NCI-H524 (cell line): ENCODE measurements at regions not wholly inside any gene's neighbourhood (a gene's known extent, or its start where the extent isn't known, plus 50 kb on each side); places are given as distances from the start of the nearest gene placed in this dataset.
"Not testable (repeated sequence)": the region's sequence is repeated elsewhere in the genome, so short reads cannot be mapped to it uniquely, and the experiment has no call there.

ENCODE experiments used
- DNase-seq, 2 experiments: peaks; one replicate each; lab custom pipeline; 2025; lab: John Stamatoyannopoulos, UW

DNA sequence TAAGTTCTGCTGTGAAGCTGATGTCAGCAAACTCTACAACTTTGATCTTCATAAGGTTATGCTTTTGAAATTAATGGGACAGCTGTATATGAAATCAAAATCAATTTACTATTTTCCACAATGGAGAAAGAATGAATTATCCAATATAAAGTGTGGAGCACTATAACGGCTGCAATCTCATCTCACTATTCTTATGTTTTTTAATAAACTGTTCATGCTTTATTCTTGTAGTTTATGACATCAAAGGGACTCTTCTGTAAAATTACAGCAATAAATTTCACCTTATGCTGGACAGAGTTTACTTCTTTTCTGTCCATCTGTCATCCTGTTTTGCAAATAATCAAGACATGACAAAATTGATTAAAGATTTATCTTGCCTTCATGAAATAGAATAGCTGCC, 192.5 kb downstream of the TECRL start:
- no peak for DNase-seq

GRCh38 chr4:64205376-64205775, 203.9 kb downstream of the TECRL start:
- DNase-seq: no peak

GRCh38 chr4:64200001-64200555, 209.2 kb downstream of the TECRL start:
- no peak for DNase-seq

DNA sequence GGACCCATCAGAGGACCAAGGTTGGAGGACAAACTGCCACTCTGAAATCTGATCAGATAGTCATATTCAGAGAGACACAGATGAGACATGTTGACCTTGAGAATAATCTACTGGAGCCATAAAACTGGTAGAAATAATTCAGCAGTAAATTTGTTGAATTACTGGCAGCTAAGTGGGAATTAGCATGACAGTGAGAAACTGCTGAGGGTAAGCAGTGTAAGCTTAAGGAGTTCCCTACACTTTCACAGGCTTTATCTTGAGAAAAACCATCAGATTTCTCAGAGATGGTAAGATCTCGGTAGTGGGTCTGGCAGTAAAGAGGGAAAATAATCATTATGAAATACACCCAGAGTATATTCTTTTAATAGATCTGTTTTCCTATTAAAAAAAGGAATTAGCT, 213.7 kb downstream of the TECRL start:
- DNase-seq: no peak

DNA sequence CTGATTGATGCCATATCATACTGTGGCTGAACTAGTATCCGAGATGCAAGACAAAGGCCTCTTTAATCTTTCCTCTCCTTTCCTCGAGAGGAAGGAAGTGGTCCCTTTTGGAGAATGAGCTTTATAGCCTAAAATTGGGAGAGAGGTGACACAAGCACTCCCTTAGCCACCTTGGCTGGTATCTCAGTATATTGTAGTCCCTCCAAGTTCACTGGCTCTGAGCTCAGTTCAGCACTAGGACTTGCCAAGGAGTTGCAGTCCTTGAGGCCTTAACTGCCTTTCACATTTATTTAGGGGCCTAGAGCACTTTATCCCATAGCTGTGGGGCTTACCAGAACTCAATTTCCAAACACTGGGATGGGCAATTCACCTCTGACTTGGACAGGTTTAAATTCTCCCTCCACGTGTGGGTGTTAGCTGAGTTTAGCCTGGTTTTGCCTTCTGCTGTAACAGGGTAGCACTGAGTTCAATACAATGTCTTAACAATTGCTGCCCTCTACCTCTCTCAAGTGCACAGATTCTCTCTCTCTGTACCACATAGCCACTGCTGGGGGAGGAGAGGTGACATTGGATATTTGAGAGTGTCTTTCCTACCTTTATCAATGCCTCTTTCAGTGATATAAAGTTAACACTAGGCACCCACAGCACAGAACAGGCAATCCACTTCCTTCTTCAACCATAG, 216.4 kb downstream of the TECRL start:
- DNase-seq: no peak

DNA sequence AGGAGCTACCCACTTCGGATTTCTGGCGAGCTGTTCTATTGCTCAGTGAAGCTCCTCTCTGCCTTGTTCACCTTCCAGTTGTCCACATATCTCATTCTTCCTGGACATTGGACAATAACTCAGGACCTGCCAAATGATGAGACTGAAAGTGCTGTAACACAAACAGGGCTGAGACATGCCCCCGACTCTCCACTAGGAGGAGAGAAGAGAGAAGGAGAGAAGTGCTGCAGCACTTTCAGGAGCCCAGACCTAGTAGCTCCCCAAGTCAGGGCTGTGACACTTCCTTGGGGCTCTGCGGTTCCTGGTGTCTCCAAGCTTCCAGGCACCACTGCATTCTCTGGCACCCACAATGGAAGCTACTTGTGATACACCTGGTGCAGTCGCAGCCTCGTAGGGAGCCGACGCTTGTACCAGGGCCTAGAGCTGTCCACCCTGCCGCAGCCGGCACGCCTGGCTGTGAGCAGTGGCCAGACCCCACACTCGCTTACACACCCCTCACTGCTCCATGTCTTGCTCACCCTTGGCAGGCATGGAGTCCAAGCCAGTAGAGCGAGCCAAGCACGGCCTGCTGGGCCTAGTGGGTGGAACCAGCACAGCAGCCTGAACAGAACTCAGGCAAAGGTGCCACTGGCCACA, 234.9 kb downstream of the TECRL start:
- no peak for DNase-seq

DNA sequence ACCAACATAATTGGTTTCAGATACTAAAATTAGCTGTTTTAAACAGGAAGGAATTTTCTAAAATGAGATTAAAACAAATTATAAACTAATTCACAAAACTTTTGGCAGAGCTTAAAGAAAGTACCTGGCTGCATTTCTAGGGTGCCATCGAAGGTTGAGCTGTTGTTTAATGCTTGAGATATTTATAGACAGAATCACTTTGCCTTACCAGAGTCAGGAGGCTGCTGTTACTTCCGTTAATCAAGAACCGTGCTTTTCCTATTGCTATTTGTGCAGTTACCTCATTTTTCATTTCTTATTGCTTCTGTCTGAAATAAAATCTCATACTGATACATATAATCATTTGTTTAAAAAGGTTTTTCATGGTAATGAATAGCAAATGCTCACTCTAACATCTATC, 242.9 kb downstream of the TECRL start:
- DNase-seq: no peak

DNA sequence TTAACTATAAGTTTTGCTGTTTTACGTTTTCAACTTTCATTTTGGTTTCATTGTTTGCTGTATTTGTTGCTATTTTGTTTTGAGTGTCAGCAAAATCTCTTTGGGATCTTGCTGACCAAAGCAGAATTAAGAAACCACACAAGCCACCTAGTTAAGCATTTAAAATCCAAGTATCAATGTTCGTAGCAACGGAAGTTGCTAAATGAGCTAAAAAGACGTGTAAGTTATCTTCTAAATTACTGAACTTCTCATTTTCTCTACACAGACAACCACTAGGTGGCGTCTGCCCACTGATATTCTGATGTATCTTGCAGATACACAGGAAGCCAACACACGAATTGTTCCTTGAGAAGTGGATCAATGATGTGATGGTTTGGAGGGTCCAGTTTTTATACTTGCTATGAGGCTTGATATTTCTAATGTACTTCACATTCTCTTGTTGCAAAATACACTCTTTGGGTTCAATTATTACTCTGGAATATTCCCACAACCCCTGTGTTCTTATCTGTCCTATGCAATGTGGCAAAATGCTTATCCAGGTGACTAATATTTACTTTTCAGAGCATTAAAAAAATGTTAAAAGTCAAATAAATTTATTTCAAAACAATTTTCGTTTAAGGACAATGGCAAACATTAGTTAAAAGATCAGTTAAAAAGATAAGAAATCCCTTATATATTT, 250.5 kb downstream of the TECRL start:
- peak; percentile 32 to 63 for DNase-seq

DNA sequence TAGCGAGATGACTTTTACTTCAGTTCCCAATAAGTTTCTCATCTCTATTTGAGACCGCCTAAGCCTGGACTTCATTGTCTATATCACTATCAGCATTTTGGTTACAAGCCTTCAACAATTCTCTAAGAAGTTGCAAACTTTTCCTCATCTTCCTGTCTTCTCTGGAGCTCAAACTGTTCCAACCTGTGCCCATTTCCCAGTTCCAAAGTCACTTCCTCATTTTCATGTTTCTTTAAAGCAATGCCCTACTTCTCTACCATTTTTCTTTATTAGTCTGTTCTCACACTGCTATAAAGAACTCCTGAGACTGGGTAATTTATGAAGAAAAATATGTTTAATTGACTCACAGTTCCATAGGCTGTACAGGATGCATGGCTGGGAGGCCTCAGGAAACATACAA, 251.9 kb downstream of the TECRL start:
- DNase-seq: no peak

DNA sequence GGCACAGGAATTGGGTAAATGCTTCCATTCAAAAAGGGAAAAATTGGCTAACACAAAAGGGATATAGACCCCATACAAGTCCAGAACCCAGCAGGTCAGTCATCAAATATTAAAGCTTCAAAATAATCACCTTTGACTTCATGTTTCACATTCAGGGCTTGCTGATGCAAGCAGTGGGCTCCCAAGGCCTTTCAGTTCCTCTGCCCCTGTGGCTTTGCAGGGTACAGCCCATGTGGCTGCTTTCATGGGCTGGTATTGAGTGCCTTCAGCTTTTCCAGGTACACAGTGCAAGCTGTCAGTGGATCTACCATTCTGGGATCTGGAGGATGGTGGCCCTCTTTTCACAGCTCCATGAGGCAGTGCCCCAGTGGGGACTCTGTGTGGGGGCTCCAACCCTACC, 253.0 kb downstream of the TECRL start:
- no peak for DNase-seq

DNA sequence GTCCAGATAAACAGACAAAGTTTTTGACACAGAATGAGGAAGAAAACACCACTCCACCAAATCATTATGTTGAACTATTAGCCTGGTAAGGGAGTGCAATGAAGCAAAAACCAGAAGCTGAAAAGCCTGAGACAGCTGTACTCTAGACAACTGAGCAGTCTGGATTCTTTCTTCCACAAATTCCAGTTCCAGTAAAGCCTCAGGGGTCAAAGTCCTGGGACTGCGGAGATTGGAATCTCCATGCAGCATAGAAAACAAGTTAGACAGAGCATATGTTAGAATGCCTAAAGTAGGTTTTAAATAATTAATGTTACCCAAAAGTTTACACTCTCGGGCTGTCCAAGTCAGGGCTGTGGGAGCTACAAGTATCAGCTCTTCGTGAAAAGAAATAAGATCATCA, 263.2 kb downstream of the TECRL start:
- no peak for DNase-seq

- peak in 1 of 2 experiments; percentile 3 for DNase-seq
Observed at GRCh38 chr4:64144994-64145393, 264.3 kb downstream of the TECRL start.

DNA sequence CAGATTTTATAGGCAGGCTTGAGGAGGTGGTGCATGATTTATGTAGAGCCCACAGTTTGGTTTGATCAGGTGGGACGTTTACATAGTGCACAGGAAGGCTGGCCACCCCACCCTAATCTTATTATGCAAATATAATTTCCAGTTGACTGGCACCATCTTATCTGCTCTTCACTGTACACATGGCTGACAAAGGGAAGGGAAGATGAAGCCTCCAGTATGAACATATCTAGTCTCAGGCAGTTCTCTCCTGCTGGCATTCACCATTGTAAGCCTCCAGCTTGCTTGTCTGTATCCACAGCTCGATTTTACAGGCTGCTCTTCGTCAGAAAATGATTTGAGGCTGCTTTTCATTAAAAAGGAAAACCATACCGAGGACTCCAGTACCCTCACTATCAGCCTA, 278.3 kb downstream of the TECRL start:
- no peak for DNase-seq

DNA sequence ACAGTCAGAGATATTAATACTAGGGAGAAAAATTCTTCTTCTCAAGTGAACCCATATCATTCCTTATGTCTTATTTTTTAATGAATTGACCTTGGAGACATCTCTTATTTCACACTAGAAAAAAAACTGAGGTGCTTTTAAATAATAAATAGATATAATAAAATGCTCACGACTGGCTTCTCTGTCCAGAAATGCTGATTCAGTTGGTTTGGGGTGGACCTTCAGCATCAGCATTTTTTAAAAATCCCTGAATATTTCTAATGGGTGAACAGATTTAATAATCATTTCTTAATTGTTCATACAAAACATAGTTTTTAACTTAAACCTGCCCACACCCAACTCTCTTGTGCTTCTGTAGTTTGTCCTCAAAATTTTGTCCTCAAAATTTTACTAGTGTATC, 283.9 kb downstream of the TECRL start:
- no peak for DNase-seq

DNA sequence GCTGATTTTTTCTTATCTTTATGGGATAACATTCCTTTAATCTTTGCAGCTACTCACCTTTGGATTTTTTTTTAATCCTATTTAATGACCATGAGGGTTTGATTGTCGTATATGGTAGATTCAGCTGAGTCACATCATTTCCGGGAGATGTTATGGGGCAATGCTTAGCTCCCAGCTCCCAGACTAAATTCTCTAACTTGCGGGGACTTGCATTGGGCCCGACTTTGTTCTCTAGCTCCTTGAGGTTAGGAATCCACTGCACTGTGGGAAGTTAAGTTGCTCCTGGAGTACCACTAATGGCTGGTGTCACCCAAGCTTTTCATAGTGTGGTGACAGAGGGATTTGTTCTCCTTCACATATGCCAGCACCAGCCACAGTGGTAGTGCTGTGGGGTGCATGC, 287.4 kb downstream of the TECRL start:
- DNase-seq: no peak

GRCh38 chr4:64105903-64106302, 303.3 kb downstream of the TECRL start:
- DNase-seq: no peak

- DNase-seq: no peak
Observed at GRCh38 chr4:64095398-64095797, 313.9 kb downstream of the TECRL start.

GRCh38 chr4:64079316-64079715, 329.9 kb downstream of the TECRL start:
- no peak for DNase-seq

- DNase-seq: no peak
Observed at GRCh38 chr4:64068096-64068495, 341.2 kb downstream of the TECRL start.

DNA sequence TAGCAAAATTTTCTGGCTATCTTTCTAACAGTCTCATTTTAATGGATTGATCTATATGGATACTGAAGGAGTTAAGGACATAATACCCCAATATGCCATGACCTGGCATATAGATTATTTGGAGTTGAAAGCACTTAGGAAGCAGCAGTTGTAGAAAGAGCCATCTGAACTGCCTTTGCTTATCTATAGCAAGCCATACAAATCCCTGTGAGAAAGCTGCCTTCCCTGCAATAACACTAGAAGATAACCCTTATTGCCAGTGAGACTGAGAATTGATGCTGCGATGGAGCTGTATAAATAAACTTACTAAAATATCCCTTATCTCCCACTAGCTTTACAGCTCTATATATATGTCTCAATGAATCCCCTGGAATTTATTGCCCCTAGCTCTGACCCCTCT, 346.3 kb downstream of the TECRL start:
- DNase-seq: no peak

DNA sequence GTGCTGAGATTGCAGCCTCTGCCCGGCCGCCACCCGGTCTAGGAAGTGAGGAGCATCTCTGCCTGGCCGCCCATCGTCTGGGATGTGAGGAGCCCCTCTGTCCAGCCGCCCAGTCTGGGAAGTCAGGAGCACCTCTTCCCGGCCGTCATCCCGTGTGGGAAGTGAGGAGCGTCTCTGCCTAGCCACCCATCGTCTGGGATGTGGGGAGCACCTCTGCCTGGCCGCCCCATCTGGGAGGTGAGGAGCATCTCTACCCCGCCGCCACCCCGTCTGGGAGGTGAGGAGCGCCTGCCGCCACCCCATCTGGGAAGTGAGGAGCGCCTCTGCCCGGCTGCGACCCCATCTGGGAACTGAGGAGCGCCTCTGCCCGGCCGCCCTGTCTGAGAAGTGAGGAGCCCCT, 372.2 kb downstream of the TECRL start:
- DNase-seq: not testable (repeated sequence)

DNA sequence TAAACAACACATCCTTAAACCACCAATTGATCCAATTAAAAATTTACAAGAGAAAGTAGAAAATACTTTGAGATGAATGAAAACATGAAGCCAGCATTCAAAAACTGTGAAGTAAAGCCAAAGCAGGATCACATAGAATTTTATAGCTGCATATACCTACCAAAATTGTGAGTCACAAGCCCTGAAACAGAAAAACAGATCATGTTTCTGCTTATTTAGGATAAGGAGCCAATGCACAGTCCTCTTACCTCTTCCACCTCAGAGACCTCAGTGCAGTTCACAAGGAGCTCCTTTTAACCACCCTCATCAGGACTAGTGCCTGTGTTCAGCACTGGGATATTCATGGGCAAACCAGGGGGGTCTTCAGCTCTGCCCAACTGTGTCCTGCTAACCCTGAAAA, 386.7 kb downstream of the TECRL start:
- no peak for DNase-seq

- DNase-seq: no peak
Observed at GRCh38 chr4:64016893-64017292, 392.4 kb downstream of the TECRL start.
